Skeletal muscle satellite cell (primary cell): ENCODE measurements at regions not wholly inside any gene's neighbourhood (a gene's known extent, or its start where the extent isn't known, plus 50 kb on each side); places are given as distances from the start of the nearest gene placed in this dataset.
"Not testable (repeated sequence)": the region's sequence is repeated elsewhere in the genome, so short reads cannot be mapped to it uniquely, and the experiment has no call there.

Experiments used
- H3K27me3 ChIP-seq: 2 replicates; pipeline ENCODE4 v1.7.0; 2013; ENCODE audit warnings: low read length; ENCODE audit not compliant: control insufficient read depth, insufficient read depth
- H3K36me3 ChIP-seq: 2 replicates; pipeline ENCODE4 v1.7.0; 2013; ENCODE audit warnings: mild to moderate bottlenecking, control low read depth, low read length; ENCODE audit not compliant: insufficient read depth
- H3K4me1 ChIP-seq: 2 replicates; pipeline ENCODE4 v1.7.0; 2013; ENCODE audit warnings: low read length; ENCODE audit not compliant: control insufficient read depth, insufficient read depth
- H3K4me2 ChIP-seq: 2 replicates; pipeline ENCODE4 v1.7.0; 2013; ENCODE audit warnings: mild to moderate bottlenecking, low read length
- H3K4me3 ChIP-seq: 2 replicates; pipeline ENCODE4 v1.7.0; 2013; ENCODE audit warnings: low read length
- H3K9ac ChIP-seq: 2 replicates; pipeline ENCODE4 v1.7.0; 2013; ENCODE audit warnings: mild to moderate bottlenecking, low read depth, low read length, moderate library complexity
- H3K9me3 ChIP-seq: replicated peaks from 2 replicates; pipeline ENCODE4 v1.7.0; 2013; ENCODE audit warnings: mild to moderate bottlenecking, control low read depth, low read length

- Histone ChIP-seq H3K9ac (no peak overlapping the region), H3K4me3 (no peak overlapping the region), H3K4me2 (no peak overlapping the region), H3K4me1 (peaks cover 11% of the 10 kb centered on the region), H3K9me3 (no peaks in the 10 kb centered on the region), H3K27me3 (no peaks in the 10 kb centered on the region), H3K36me3 (no peaks in the 10 kb centered on the region)
Observed at GRCh38 chr6:130494729-130495128, 128.9 kb downstream of the TMEM200A start.

GRCh38 chr6:130500693-130501092, 134.9 kb downstream of the TMEM200A start:
- Histone ChIP-seq H3K9ac (no peak overlapping the region), H3K9me3 (no peaks in the 10 kb centered on the region), H3K36me3 (no peaks in the 10 kb centered on the region), H3K27me3 (no peaks in the 10 kb centered on the region), H3K4me1 (peaks cover 4% of the 10 kb centered on the region), H3K4me3 (no peak overlapping the region), H3K4me2 (no peak overlapping the region)

GRCh38 chr6:130503146-130503545, 137.3 kb downstream of the TMEM200A start:
- Histone ChIP-seq H3K4me2 (no peak overlapping the region), H3K9ac (no peak overlapping the region), H3K9me3 (no peaks in the 10 kb centered on the region), H3K4me1 (peaks cover 7% of the 10 kb centered on the region), H3K36me3 (no peaks in the 10 kb centered on the region), H3K27me3 (no peaks in the 10 kb centered on the region), H3K4me3 (no peak overlapping the region)

- no peaks in the 10 kb centered on the region for H3K36me3 ChIP-seq
- peaks cover 3% of the 10 kb centered on the region for H3K4me1 ChIP-seq
- H3K9ac ChIP-seq: no peak overlapping the region
- no peak overlapping the region for H3K4me2 ChIP-seq
- H3K4me3 ChIP-seq: no peak overlapping the region
- H3K27me3 ChIP-seq: no peaks in the 10 kb centered on the region
- no peaks in the 10 kb centered on the region for H3K9me3 ChIP-seq
Observed at GRCh38 chr6:130505808-130506598, 140.2 kb downstream of the TMEM200A start.

- not testable (repeated sequence) for H3K4me2 ChIP-seq, H3K4me3 ChIP-seq, H3K9me3 ChIP-seq, H3K9ac ChIP-seq, H3K27me3 ChIP-seq, H3K36me3 ChIP-seq, H3K4me1 ChIP-seq
Observed at GRCh38 chr6:130507005-130507665, 141.3 kb downstream of the TMEM200A start.

- no peak overlapping the region for H3K4me3 ChIP-seq
- no peak overlapping the region for H3K4me2 ChIP-seq
- H3K27me3 ChIP-seq: no peaks in the 10 kb centered on the region
- H3K9me3 ChIP-seq: no peaks in the 10 kb centered on the region
- no peak overlapping the region for H3K9ac ChIP-seq
- no peaks in the 10 kb centered on the region for H3K36me3 ChIP-seq
- peaks cover 3% of the 10 kb centered on the region for H3K4me1 ChIP-seq
Observed at GRCh38 chr6:130507666-130508028, 141.8 kb downstream of the TMEM200A start.

GRCh38 chr6:130513770-130514169, 148.0 kb downstream of the TMEM200A start:
- H3K4me3 ChIP-seq: no peak overlapping the region
- no peaks in the 10 kb centered on the region for H3K9me3 ChIP-seq
- H3K36me3 ChIP-seq: no peaks in the 10 kb centered on the region
- no peaks in the 10 kb centered on the region for H3K4me1 ChIP-seq
- no peak overlapping the region for H3K9ac ChIP-seq
- H3K27me3 ChIP-seq: no peaks in the 10 kb centered on the region
- H3K4me2 ChIP-seq: no peak overlapping the region

- Histone ChIP-seq H3K27me3 (no peaks in the 10 kb centered on the region), H3K4me3 (no peak overlapping the region), H3K4me1 (no peaks in the 10 kb centered on the region), H3K4me2 (no peak overlapping the region), H3K9ac (no peak overlapping the region), H3K9me3 (no peaks in the 10 kb centered on the region), H3K36me3 (no peaks in the 10 kb centered on the region)
Observed at GRCh38 chr6:130514712-130515111, 148.9 kb downstream of the TMEM200A start.

- Histone ChIP-seq H3K9ac (no peak overlapping the region), H3K4me1 (no peaks in the 10 kb centered on the region), H3K9me3 (no peaks in the 10 kb centered on the region), H3K4me2 (no peak overlapping the region), H3K36me3 (no peaks in the 10 kb centered on the region), H3K4me3 (no peak overlapping the region), H3K27me3 (no peaks in the 10 kb centered on the region)
Observed at GRCh38 chr6:130515306-130515705, 149.5 kb downstream of the TMEM200A start.

GRCh38 chr6:130516604-130517003, 150.8 kb downstream of the TMEM200A start:
- H3K4me3 ChIP-seq: no peak overlapping the region
- no peaks in the 10 kb centered on the region for H3K4me1 ChIP-seq
- H3K27me3 ChIP-seq: no peaks in the 10 kb centered on the region
- no peak overlapping the region for H3K9ac ChIP-seq
- no peaks in the 10 kb centered on the region for H3K9me3 ChIP-seq
- no peaks in the 10 kb centered on the region for H3K36me3 ChIP-seq
- H3K4me2 ChIP-seq: no peak overlapping the region

GRCh38 chr6:130517444-130517931, 151.7 kb downstream of the TMEM200A start:
- H3K36me3 ChIP-seq: no peaks in the 10 kb centered on the region
- H3K4me3 ChIP-seq: no peak overlapping the region
- H3K4me1 ChIP-seq: no peaks in the 10 kb centered on the region
- H3K4me2 ChIP-seq: no peak overlapping the region
- no peak overlapping the region for H3K9ac ChIP-seq
- H3K9me3 ChIP-seq: no peaks in the 10 kb centered on the region
- no peaks in the 10 kb centered on the region for H3K27me3 ChIP-seq

- Histone ChIP-seq H3K4me2 (no peak overlapping the region), H3K9ac (no peak overlapping the region), H3K36me3 (no peaks in the 10 kb centered on the region), H3K4me1 (no peaks in the 10 kb centered on the region), H3K27me3 (no peaks in the 10 kb centered on the region), H3K9me3 (no peaks in the 10 kb centered on the region), H3K4me3 (no peak overlapping the region)
Observed at GRCh38 chr6:130518588-130518987, 152.8 kb downstream of the TMEM200A start.
